ENCODE measurements at regions not wholly inside any gene's neighbourhood (a gene's known extent, or its start where the extent isn't known, plus 50 kb on each side); places are given as distances from the start of the nearest gene placed in this dataset.

DNA sequence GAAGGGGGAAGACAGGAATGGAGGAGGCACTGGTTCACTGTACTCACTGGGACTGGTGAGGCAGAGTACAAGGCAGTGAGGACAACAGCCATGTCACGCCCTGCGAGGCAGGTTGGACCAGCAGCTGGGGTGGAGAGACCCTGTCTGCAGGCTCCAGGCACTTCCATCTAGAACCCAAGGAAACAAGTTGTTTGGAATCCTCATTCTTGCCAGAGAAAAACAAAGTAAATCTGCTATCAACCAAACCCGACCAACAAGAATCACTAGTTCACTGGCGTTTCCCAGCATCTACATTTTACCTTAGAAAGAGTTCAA lies 98.5 kb upstream of the CDYL start:
- TF ChIP-seq, protein P1, sequence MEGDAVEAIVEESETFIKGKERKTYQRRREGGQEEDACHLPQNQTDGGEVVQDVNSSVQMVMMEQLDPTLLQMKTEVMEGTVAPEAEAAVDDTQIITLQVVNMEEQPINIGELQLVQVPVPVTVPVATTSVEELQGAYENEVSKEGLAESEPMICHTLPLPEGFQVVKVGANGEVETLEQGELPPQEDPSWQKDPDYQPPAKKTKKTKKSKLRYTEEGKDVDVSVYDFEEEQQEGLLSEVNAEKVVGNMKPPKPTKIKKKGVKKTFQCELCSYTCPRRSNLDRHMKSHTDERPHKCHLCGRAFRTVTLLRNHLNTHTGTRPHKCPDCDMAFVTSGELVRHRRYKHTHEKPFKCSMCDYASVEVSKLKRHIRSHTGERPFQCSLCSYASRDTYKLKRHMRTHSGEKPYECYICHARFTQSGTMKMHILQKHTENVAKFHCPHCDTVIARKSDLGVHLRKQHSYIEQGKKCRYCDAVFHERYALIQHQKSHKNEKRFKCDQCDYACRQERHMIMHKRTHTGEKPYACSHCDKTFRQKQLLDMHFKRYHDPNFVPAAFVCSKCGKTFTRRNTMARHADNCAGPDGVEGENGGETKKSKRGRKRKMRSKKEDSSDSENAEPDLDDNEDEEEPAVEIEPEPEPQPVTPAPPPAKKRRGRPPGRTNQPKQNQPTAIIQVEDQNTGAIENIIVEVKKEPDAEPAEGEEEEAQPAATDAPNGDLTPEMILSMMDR (IDR thresholded peaks at IDR 0.05), result no peak
- TF ChIP-seq POLR2A (IDR thresholded peaks at IDR 0.05), result no peak
